ENCODE measurements at regions not wholly inside any gene's neighbourhood (a gene's known extent, or its start where the extent isn't known, plus 50 kb on each side); places are given as distances from the start of the nearest gene placed in this dataset.

DNA sequence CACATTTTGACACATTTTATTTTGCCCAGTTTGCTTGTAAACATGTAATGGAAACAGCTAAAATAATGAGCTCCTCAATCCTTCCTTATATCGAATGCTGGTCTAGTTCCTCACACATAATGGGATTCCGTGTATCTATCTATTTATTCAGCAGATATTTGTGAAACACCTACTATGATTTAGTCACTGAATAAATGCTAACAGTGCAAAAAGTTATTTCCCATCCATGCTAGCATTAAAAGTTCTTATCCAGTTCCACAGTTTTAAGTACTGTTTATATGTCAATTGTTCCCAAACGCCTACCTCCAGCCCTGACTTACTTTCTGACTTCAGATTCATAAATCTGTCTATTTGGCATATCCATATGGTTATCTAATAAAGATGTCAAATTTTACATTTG is 1788.7 kb upstream of the FLRT2 start:
- intact Hi-C loops (cut with DNase I; ENCODE audit: low total_unique reads) = no loop called here
- 81 to 89% methylated on average over 3 of the region's 3 CpGs for WGBS, 2 donors
- DNase-seq (ENCODE audit: low spot score in 2 of 2) = no peak
- TF ChIP-seq CTCF (IDR thresholded peaks at IDR 0.05) (no peak), POLR2A (IDR thresholded peaks at IDR 0.05) (no peak)
- H3K4me3 ChIP-seq (ENCODE audit: low read depth, poor library complexity, severe bottlenecking) = no peak overlapping the region

GRCh38 chr14:83744224-83744623 is 1785.7 kb upstream of the FLRT2 start:
- intact Hi-C loops (cut with DNase I; ENCODE audit: low total_unique reads) = no loop called here
- no peak overlapping the region for H3K4me3 ChIP-seq (ENCODE audit: low read depth, poor library complexity, severe bottlenecking)
- TF ChIP-seq CTCF (IDR thresholded peaks at IDR 0.05) = no peak
- TF ChIP-seq POLR2A (IDR thresholded peaks at IDR 0.05) = no peak
- DNase-seq (ENCODE audit: low spot score in 2 of 2) = no peak
- WGBS, 2 donors = 92 to 93% methylated on average over 1 of the region's 1 CpG

DNA sequence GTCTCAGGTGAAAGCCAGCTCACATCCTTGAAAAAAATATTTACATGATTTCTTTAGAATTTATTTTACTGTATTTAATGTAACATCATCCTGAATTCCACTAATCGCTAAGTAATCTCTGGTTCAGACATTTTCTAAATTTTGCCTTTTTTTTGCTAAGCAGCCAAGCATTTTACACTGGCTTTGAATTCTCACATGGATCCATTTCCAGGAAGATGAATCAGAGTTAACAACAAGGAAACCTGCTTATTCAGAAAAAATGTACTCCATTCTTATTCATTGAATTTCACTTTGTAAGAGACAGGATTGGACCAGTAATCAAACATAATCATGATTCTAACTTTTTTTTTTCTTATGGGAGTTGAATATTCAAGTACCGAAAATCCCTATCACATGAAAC is 1785.1 kb upstream of the FLRT2 start:
- intact Hi-C loops (cut with DNase I; ENCODE audit: low total_unique reads) = no loop called here
- no peak overlapping the region for H3K4me3 ChIP-seq (ENCODE audit: low read depth, poor library complexity, severe bottlenecking)
- no peak for TF ChIP-seq CTCF (IDR thresholded peaks at IDR 0.05)
- TF ChIP-seq POLR2A (IDR thresholded peaks at IDR 0.05) = no peak
- WGBS, 2 donors = 88 to 91% methylated on average over 2 of the region's 2 CpGs
- no peak for DNase-seq (ENCODE audit: low spot score in 2 of 2)

GRCh38 chr14:83746336-83746735 is 1783.6 kb upstream of the FLRT2 start:
- TF ChIP-seq CTCF (IDR thresholded peaks at IDR 0.05) (no peak), POLR2A (IDR thresholded peaks at IDR 0.05) (no peak)
- intact Hi-C loops (cut with DNase I; ENCODE audit: low total_unique reads) = no loop called here
- WGBS, 2 donors = 90 to 92% methylated on average over 3 of the region's 3 CpGs
- DNase-seq (ENCODE audit: low spot score in 2 of 2) = no peak
- H3K4me3 ChIP-seq (ENCODE audit: low read depth, poor library complexity, severe bottlenecking) = no peak overlapping the region

- TF ChIP-seq CTCF (IDR thresholded peaks at IDR 0.05) = no peak
- no peak for TF ChIP-seq POLR2A (IDR thresholded peaks at IDR 0.05)
- no peak overlapping the region for H3K4me3 ChIP-seq (ENCODE audit: low read depth, poor library complexity, severe bottlenecking)
- no peak for DNase-seq (ENCODE audit: low spot score in 2 of 2)
- intact Hi-C loops (cut with DNase I; ENCODE audit: low total_unique reads) = no loop called here
- 40 to 65% methylated on average over 3 of the region's 3 CpGs for WGBS, 2 donors
These were observed 1772.0 kb upstream of the FLRT2 start for GRCh38 chr14:83757916-83758315.
